Ovary (tissue), 3 donors: ENCODE measurements at regions not wholly inside any gene's neighbourhood (a gene's known extent, or its start where the extent isn't known, plus 50 kb on each side); places are given as distances from the start of the nearest gene placed in this dataset.

Source experiments
- CTCF ChIP-seq, 3 donors: fragments of 450-650 bp in 2 of 3; fragments of 200-600 bp in 1 of 3; IDR thresholded peaks; one replicate each; pipeline versions ENCODE4 v1.5.1 to v1.8.0; 2016 to 2022; ENCODE audit warnings: antibody characterized with exemption in 3 of 3, mild to moderate bottlenecking in 1 of 3
- EP300 ChIP-seq: sonication (generic); formaldehyde crosslinking; IDR thresholded peaks from one replicate; pipeline ENCODE4 v1.6.1; 2017; ENCODE audit warnings: antibody characterized with exemption
- POLR2A ChIP-seq: fragments of 450-650 bp; IDR thresholded peaks from one replicate; pipeline ENCODE4 v1.6.1; 2017; ENCODE audit warnings: antibody characterized with exemption, mild to moderate bottlenecking, moderate library complexity
- donor health status: DM: no; HTN: no; CAD: no.

- TF ChIP-seq POLR2A: no peak
- TF ChIP-seq CTCF (IDR thresholded peaks at IDR 0.05): no peak
- no peak for TF ChIP-seq EP300
Observed at GRCh38 chr7:132024290-132024689, 467.9 kb upstream of the PODXL start.
